ENCODE measurements at regions not wholly inside any gene's neighbourhood (a gene's known extent, or its start where the extent isn't known, plus 50 kb on each side); places are given as distances from the start of the nearest gene placed in this dataset.

GRCh38 chr11:28439403-28439802 lies 331.2 kb downstream of the METTL15 start:
- intact Hi-C loops (cut with DNase I), result no loop called here
- TF ChIP-seq CTCF (IDR thresholded peaks at IDR 0.05; ENCODE audit: borderline replicate concordance, extremely low read depth, insufficient read depth), result no peak
- Histone ChIP-seq H3K9ac (ENCODE audit: low read length in 3 of 3) (no peak overlapping the region), H3K27ac (ENCODE audit: low read depth in 2 of 2, low read length in 2 of 2) (no peak overlapping the region), H3K4me1 (ENCODE audit: control insufficient read depth in 2 of 3, insufficient read depth in 2 of 3, low read depth in 1 of 3, low read length in 3 of 3) (no peaks in the 10 kb centered on the region), H3K9me3 (ENCODE audit: control insufficient read depth in 2 of 3, insufficient read depth in 1 of 3, low read length in 3 of 3) (no peaks in the 10 kb centered on the region), H3K4me3 (ENCODE audit: low read length in 3 of 3) (no peak overlapping the region), H3K27me3 (ENCODE audit: control insufficient read depth, insufficient read depth, low read length) (no peaks in the 10 kb centered on the region), H3K36me3 (ENCODE audit: control insufficient read depth in 2 of 3, insufficient read depth in 3 of 3, low read length in 3 of 3) (no peaks in the 10 kb centered on the region)
- DNase-seq (no peak), FAIRE-seq (no peak)

- no peak overlapping the region for H3K27ac ChIP-seq (ENCODE audit: low read depth in 2 of 2, low read length in 2 of 2)
- no peaks in the 10 kb centered on the region for H3K4me1 ChIP-seq (ENCODE audit: control insufficient read depth in 2 of 3, insufficient read depth in 2 of 3, low read depth in 1 of 3, low read length in 3 of 3)
- no peak for TF ChIP-seq CTCF (IDR thresholded peaks at IDR 0.05; ENCODE audit: borderline replicate concordance, extremely low read depth, insufficient read depth)
- no peak overlapping the region for H3K9ac ChIP-seq (ENCODE audit: low read length in 3 of 3)
- intact Hi-C loops (cut with DNase I), result no loop called here
- FAIRE-seq (no peak), DNase-seq (no peak)
- no peak overlapping the region for H3K4me3 ChIP-seq (ENCODE audit: low read length in 3 of 3)
- H3K27me3 ChIP-seq (ENCODE audit: control insufficient read depth, insufficient read depth, low read length), result no peaks in the 10 kb centered on the region
- H3K36me3 ChIP-seq (ENCODE audit: control insufficient read depth in 2 of 3, insufficient read depth in 3 of 3, low read length in 3 of 3), result no peaks in the 10 kb centered on the region
- H3K9me3 ChIP-seq (ENCODE audit: control insufficient read depth in 2 of 3, insufficient read depth in 1 of 3, low read length in 3 of 3), result no peaks in the 10 kb centered on the region
Measured at GRCh38 chr11:28420099-28420498, 311.9 kb downstream of the METTL15 start.

GRCh38 chr11:28417601-28418323 lies 309.6 kb downstream of the METTL15 start:
- Histone ChIP-seq H3K27me3 (ENCODE audit: control insufficient read depth, insufficient read depth, low read length) (no peaks in the 10 kb centered on the region), H3K4me3 (ENCODE audit: low read length in 3 of 3) (no peak overlapping the region), H3K9ac (ENCODE audit: low read length in 3 of 3) (no peak overlapping the region), H3K4me1 (ENCODE audit: control insufficient read depth in 2 of 3, insufficient read depth in 2 of 3, low read depth in 1 of 3, low read length in 3 of 3) (no peaks in the 10 kb centered on the region), H3K36me3 (ENCODE audit: control insufficient read depth in 2 of 3, insufficient read depth in 3 of 3, low read length in 3 of 3) (no peaks in the 10 kb centered on the region), H3K27ac (ENCODE audit: low read depth in 2 of 2, low read length in 2 of 2) (no peak overlapping the region), H3K9me3 (ENCODE audit: control insufficient read depth in 2 of 3, insufficient read depth in 1 of 3, low read length in 3 of 3) (no peaks in the 10 kb centered on the region)
- intact Hi-C loops (cut with DNase I), result no loop called here
- FAIRE-seq (no peak), DNase-seq (no peak)
- TF ChIP-seq CTCF (IDR thresholded peaks at IDR 0.05; ENCODE audit: borderline replicate concordance, extremely low read depth, insufficient read depth), result no peak

GRCh38 chr11:28412029-28412428 lies 303.8 kb downstream of the METTL15 start:
- DNase-seq (no peak), FAIRE-seq (no peak)
- Histone ChIP-seq H3K4me1 (ENCODE audit: control insufficient read depth in 2 of 3, insufficient read depth in 2 of 3, low read depth in 1 of 3, low read length in 3 of 3) (no peaks in the 10 kb centered on the region), H3K9ac (ENCODE audit: low read length in 3 of 3) (no peak overlapping the region), H3K27ac (ENCODE audit: low read depth in 2 of 2, low read length in 2 of 2) (no peak overlapping the region), H3K36me3 (ENCODE audit: control insufficient read depth in 2 of 3, insufficient read depth in 3 of 3, low read length in 3 of 3) (no peaks in the 10 kb centered on the region), H3K4me3 (ENCODE audit: low read length in 3 of 3) (no peak overlapping the region), H3K27me3 (ENCODE audit: control insufficient read depth, insufficient read depth, low read length) (no peaks in the 10 kb centered on the region), H3K9me3 (ENCODE audit: control insufficient read depth in 2 of 3, insufficient read depth in 1 of 3, low read length in 3 of 3) (no peaks in the 10 kb centered on the region)
- intact Hi-C loops (cut with DNase I), result no loop called here
- no peak for TF ChIP-seq CTCF (IDR thresholded peaks at IDR 0.05; ENCODE audit: borderline replicate concordance, extremely low read depth, insufficient read depth)

All from kidney (tissue), 13 donors.